Heart right ventricle (tissue), 16 donors: ENCODE measurements at regions not wholly inside any gene's neighbourhood (a gene's known extent, or its start where the extent isn't known, plus 50 kb on each side); places are given as distances from the start of the nearest gene placed in this dataset.

Experiments
- ATAC-seq, 8 donors: fragments of 200-7000 bp; cut with Tn5 transposase; one replicate each; pipeline ENCODE4 v1.9.1; 2020; ENCODE audit warnings: mild to moderate bottlenecking in 8 of 8, moderate library complexity in 8 of 8, moderate number of reproducible peaks in 1 of 8
- DNase-seq, 2 donors: peaks; one replicate each; pipeline ENCODE4 v3.0.0-alpha.2; 2020
- H3K27ac ChIP-seq, 10 donors: fragments of 200-600 bp; sonication (generic) in 2 of 10; one replicate each; pipeline versions ENCODE4 v1.5.0 to v1.8.0; 2020 to 2022; ENCODE audit warnings: mild to moderate bottlenecking in 3 of 10
- H3K27me3 ChIP-seq, 7 donors: fragments of 200-600 bp; one replicate each; pipeline ENCODE4 v1.8.0; 2021 to 2022; ENCODE audit warnings: mild to moderate bottlenecking in 2 of 7
- H3K36me3 ChIP-seq, 9 donors: fragments of 200-600 bp; sonication (generic) in 1 of 9; one replicate each; pipeline versions ENCODE4 v1.5.0 to v1.8.0; 2020 to 2022; ENCODE audit warnings: mild to moderate bottlenecking in 2 of 9
- H3K4me1 ChIP-seq, 9 donors: fragments of 200-600 bp; sonication (generic) in 1 of 9; one replicate each; pipeline versions ENCODE4 v1.5.0 to v1.8.0; 2020 to 2022; ENCODE audit warnings: mild to moderate bottlenecking in 4 of 9
- H3K4me3 ChIP-seq, 10 donors: fragments of 200-600 bp; sonication (generic) in 2 of 10; one replicate each; pipeline versions ENCODE4 v1.5.0 to v1.8.0; 2020 to 2022; ENCODE audit warnings: mild to moderate bottlenecking in 7 of 10, moderate library complexity in 2 of 10
- H3K9me3 ChIP-seq, 11 donors: fragments of 200-600 bp in 10 of 11; sonication (generic) in 2 of 11; one replicate each; pipeline versions ENCODE4 v1.5.0 to v1.8.0; 2013 to 2022; ENCODE audit warnings: mild to moderate bottlenecking in 2 of 11, control low read depth in 1 of 11, moderate library complexity in 1 of 11
- WGBS, 2 donors: extraction: QIAGEN DNeasy Blood & Tissue Kit; methylation state at CpG; one replicate each; pipeline ENCODE4 v1.1.7; 2013; ENCODE audit warnings: inconsistent platforms in 1 of 2; 5-methylcytosine and 5-hydroxymethylcytosine counted together
- intact Hi-C, 10 donors: fragments of 100-400 bp; cut with DNase I; formaldehyde crosslinking; loops; one replicate each; pipeline versions ENCODE4 v1.11.1 to v1.14.2; 2022
- TF ChIP-seq, protein P1 (sequence below), 9 donors: fragments of 200-600 bp; sonication (generic) in 2 of 9; IDR thresholded peaks; one replicate each; pipeline versions ENCODE4 v1.5.0 to v1.8.0; 2021 to 2022; ENCODE audit warnings: antibody characterized with exemption in 9 of 9, mild to moderate bottlenecking in 5 of 9, moderate library complexity in 1 of 9
- donor health status: Arrhythmogenic right ventricular cardiomyopathy.
- donor health status: ischemic (EF 13 %, LVEDD 7.1; RV severe dilation, severe dysfunction).
- donor health status: healthy with polysubstance abuse.
- donor health status: DM: no; HTN: yes; CAD: no.
- donor health status: DM: no; HTN: no; CAD: no.
- donor health status: ischemic (EF 25% LVEDD 6.9; RV normal size, moderate dysfunction).
- donor health status: ischemic (EF 25% LVEDD 5.7; RV mildly dilated, moderate dysfunction).
- donor health status: healthy.
- donor health status: DM: yes; HTN: yes; CAD: no.
- donor health status: Ischemic cardiomyopathy.
- donor health status: ischemic (EF 35%, LVEDD 5.7; RV mildly dilated, moderate dysfunction).
- donor health status: nonischemic (EF 11% LVEDD 7.7; RV severe dilation, severe dysfunction).
- donor health status: DM: yes; HTN: yes; CAD: no.
- donor health status: PGD.
- donor health status: ischemic (EF 29% LVEDD 5.4; RV normal size, mild dysfunction).
- donor health status: nonischemic (EF 23%, LVEDD 6.1; RV moderate dilation, normal function).

DNA sequence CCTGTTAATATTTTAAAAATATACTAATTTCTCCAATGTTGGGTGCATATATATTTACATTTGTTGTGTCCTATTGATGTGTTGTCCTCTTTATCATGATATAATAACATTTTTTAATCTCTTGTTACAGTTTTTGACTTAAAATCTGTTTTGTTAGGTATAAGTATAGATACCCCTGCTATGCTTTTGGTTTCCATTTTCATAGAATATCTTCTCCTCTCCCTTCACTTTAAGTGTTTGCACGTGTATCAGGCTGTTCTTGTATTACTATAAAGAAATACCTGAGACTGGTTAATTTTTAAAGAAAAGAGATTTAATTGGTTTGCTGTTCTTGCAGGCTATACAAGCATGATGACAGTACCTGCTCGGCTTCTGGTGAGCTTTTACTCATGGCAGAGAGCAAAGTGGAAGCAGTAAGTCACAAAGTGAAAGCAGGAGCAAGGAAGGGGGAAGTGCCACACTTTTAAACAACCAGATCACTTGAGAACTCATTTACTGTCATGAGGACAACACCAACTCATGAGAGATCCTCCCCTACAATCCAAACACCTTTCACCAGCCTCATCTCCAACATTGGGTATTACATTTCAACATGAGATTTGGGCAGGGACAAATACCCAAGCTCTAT, 340.5 kb upstream of the SYNCRIP start:
- H3K4me3 ChIP-seq: no peak overlapping the region
- intact Hi-C loops: no loop called here
- H3K27ac ChIP-seq: no peak overlapping the region
- H3K27me3 ChIP-seq: no peaks in the 10 kb centered on the region
- TF ChIP-seq, protein P1, sequence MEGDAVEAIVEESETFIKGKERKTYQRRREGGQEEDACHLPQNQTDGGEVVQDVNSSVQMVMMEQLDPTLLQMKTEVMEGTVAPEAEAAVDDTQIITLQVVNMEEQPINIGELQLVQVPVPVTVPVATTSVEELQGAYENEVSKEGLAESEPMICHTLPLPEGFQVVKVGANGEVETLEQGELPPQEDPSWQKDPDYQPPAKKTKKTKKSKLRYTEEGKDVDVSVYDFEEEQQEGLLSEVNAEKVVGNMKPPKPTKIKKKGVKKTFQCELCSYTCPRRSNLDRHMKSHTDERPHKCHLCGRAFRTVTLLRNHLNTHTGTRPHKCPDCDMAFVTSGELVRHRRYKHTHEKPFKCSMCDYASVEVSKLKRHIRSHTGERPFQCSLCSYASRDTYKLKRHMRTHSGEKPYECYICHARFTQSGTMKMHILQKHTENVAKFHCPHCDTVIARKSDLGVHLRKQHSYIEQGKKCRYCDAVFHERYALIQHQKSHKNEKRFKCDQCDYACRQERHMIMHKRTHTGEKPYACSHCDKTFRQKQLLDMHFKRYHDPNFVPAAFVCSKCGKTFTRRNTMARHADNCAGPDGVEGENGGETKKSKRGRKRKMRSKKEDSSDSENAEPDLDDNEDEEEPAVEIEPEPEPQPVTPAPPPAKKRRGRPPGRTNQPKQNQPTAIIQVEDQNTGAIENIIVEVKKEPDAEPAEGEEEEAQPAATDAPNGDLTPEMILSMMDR (IDR thresholded peaks at IDR 0.05): no peak
- ATAC-seq: no peak
- no peaks in the 10 kb centered on the region for H3K36me3 ChIP-seq
- no peaks in the 10 kb centered on the region for H3K4me1 ChIP-seq
- WGBS, 2 donors: 56 to 65% methylated on average over 2 of the region's 2 CpGs
- H3K9me3 ChIP-seq: peaks cover 0 to 36% (median 13%) of the 10 kb centered on the region in 11 donors
- DNase-seq: no peak

DNA sequence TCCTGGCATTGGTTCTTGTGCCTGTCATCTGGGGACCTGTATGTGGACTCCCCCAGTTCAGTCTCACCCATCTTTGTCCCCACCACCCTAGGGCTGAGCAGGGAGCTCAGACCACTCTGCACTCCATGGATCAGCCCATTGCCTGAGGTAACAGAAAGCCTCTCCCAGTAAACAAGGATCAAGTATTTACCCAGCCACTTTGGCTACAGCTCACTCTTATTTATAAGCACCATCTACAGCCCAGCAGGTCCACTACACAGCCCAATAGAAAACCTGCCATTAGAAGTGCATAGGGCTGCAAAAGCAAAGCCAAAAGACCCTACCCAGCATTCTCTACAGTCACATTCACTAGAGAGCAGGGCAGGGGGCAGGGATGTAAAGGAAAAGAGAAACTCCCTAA, 335.0 kb upstream of the SYNCRIP start:
- Histone ChIP-seq H3K27me3 (no peaks in the 10 kb centered on the region), H3K36me3 (no peaks in the 10 kb centered on the region), H3K27ac (no peak overlapping the region), H3K4me3 (no peak overlapping the region), H3K9me3 (peaks cover 0 to 17% (median 0%) of the 10 kb centered on the region in 11 donors), H3K4me1 (no peaks in the 10 kb centered on the region)
- intact Hi-C loops: no loop called here
- ATAC-seq (no peak), DNase-seq (no peak)
- TF ChIP-seq, protein P1 (IDR thresholded peaks at IDR 0.05): no peak

DNA sequence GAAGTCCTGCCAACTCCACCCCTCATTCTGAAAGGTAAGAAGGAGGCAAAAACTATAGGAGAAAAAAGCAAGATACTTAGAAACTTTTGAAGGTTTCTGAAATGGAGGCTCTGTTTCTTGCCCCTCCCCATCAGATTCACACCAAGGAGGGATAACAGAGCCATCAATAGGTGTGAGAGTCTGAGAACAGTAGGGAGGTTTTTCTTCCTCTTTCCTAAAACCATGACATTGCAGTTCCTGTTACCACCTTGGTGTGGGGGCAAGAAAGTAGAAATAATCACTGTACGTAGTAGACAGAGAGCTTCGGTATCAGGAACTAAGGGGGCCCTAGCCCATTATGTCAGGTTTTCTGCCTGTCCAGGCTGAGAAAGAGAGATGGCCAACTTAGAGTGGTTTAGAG, 333.3 kb upstream of the SYNCRIP start:
- Histone ChIP-seq H3K4me1 (no peaks in the 10 kb centered on the region), H3K36me3 (no peaks in the 10 kb centered on the region), H3K9me3 (peaks cover 0 to 12% (median 0%) of the 10 kb centered on the region in 11 donors), H3K27me3 (no peaks in the 10 kb centered on the region), H3K27ac (no peak overlapping the region), H3K4me3 (no peak overlapping the region)
- TF ChIP-seq, protein P1 (IDR thresholded peaks at IDR 0.05): no peak
- intact Hi-C loops: no loop called here
- DNase-seq (no peak), ATAC-seq (no peak)
- 79 to 87% methylated on average over 2 of the region's 2 CpGs for WGBS, 2 donors

DNA sequence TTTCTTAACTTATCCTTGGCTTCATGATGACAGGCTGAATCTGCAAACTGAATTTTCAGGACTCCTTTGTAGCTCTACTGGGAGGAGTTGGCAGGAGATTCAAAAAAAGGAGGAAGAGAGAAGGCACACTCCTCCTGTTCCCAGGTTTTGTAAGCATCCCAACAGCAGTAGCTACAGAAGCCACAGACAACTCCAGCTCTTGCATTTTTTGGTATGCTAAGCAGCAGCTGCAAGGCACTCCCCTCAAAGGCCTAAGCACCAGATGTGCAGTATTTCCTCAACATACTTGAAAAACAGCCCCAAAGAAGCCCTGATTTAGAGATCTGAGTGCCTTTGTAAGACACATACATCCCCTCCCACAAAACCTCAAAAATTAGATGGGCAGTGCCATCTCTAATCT, 328.6 kb upstream of the SYNCRIP start:
- no peaks in the 10 kb centered on the region for H3K4me1 ChIP-seq
- no peaks in the 10 kb centered on the region for H3K27me3 ChIP-seq
- intact Hi-C loops: no loop called here
- no peaks in the 10 kb centered on the region for H3K36me3 ChIP-seq
- no peak overlapping the region for H3K4me3 ChIP-seq
- H3K9me3 ChIP-seq: peaks cover 0 to 5% (median 0%) of the 10 kb centered on the region in 11 donors
- TF ChIP-seq, protein P1 (IDR thresholded peaks at IDR 0.05): no peak
- no peak overlapping the region for H3K27ac ChIP-seq
- no peak for DNase-seq
- ATAC-seq: no peak
